ENCODE measurements at regions not wholly inside any gene's neighbourhood (a gene's known extent, or its start where the extent isn't known, plus 50 kb on each side); places are given as distances from the start of the nearest gene placed in this dataset.
A peak's percentile ranks its signal among the peaks of the same experiment; 100 is the strongest.

DNA sequence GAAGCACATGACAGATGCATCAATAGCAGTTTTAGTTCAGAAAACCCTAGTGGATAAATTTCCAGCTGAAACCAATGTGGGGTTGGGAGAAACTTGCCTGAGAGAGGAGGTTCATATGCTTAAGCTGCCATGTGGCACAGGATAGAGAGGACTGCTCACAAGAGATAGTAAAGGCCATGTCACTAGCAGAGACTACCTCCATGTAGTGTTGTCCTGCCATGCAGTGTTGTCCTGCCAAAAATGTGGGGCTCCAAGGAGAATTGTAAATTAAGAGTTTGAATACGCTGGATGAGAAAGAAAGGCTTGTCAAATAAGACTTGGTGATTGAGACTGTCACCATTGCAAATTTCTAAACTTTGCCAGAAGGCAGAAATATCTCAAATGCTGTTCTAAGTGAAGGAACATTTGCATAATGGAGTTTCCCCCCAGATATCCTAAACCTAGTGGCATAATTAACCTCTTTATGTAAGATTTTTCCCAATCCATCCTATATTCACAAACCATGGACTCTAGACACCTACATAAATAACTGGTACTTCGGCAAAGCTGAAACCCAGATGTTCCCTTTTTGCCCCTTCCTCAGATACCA, 938.3 kb upstream of the ALCAM start:
- no peak for DNase-seq
- no peaks in the 10 kb centered on the region for H3K36me3 ChIP-seq (replicated peaks in 1 of 2; ENCODE audit: insufficient read depth in 1 of 2, low read depth in 2 of 2)
- H3K4me3 ChIP-seq = no peak overlapping the region
- H3K4me1 ChIP-seq = no peaks in the 10 kb centered on the region
- TF ChIP-seq CTCF (IDR thresholded peaks at IDR 0.05) = no peak
- TF ChIP-seq POLR2A (IDR thresholded peaks at IDR 0.05) = no peak
- H3K9me3 ChIP-seq = no peaks in the 10 kb centered on the region
- no peak for ATAC-seq
- WGBS, 2 donors = 56 to 71% methylated on average over 2 of the region's 2 CpGs
- intact Hi-C loops (cut with DNase I) = no loop called here
- H3K27ac ChIP-seq = no peak overlapping the region
- H3K27me3 ChIP-seq = no peaks in the 10 kb centered on the region

- intact Hi-C loops (cut with DNase I) = no loop called here
- 49 to 73% methylated on average over 3 of the region's 3 CpGs for WGBS, 2 donors
- Histone ChIP-seq H3K9me3 (no peaks in the 10 kb centered on the region), H3K27me3 (no peaks in the 10 kb centered on the region), H3K36me3 (replicated peaks in 1 of 2; ENCODE audit: insufficient read depth in 1 of 2, low read depth in 2 of 2) (no peaks in the 10 kb centered on the region), H3K4me3 (no peak overlapping the region), H3K4me1 (no peaks in the 10 kb centered on the region), H3K27ac (no peak overlapping the region)
- DNase-seq (no peak), ATAC-seq (no peak)
- TF ChIP-seq POLR2A (IDR thresholded peaks at IDR 0.05) = no peak
- TF ChIP-seq CTCF (IDR thresholded peaks at IDR 0.05) = no peak
Measured at GRCh38 chr3:104429727-104430126, 937.0 kb upstream of the ALCAM start.

DNA sequence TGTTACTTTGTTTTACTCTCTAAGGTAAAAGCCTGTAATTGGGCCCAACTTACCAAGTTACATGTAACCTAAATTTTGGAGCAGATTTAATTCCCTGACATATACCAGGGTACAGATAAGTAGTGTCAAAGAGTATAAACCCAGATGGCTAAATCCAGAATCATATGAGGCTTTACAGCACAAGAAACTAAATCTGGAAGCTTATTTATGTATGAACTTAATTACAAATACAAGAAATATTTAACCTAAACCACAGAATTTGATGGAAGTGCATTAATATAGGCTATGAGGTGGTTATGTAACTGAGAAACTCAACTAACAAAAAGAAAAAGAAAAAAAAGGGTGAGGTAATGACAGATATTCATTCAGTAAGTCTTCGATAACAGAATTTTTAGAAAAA, 930.2 kb upstream of the ALCAM start:
- intact Hi-C loops (cut with DNase I) = no loop called here
- H3K9me3 ChIP-seq = no peaks in the 10 kb centered on the region
- 83 to 90% methylated on average over 1 of the region's 1 CpG for WGBS, 2 donors
- DNase-seq (no peak), ATAC-seq (no peak)
- H3K27ac ChIP-seq = no peak overlapping the region
- TF ChIP-seq CTCF (IDR thresholded peaks at IDR 0.05) (no peak), POLR2A (IDR thresholded peaks at IDR 0.05) (no peak)
- no peak overlapping the region for H3K4me3 ChIP-seq
- no peaks in the 10 kb centered on the region for H3K36me3 ChIP-seq (replicated peaks in 1 of 2; ENCODE audit: insufficient read depth in 1 of 2, low read depth in 2 of 2)
- no peaks in the 10 kb centered on the region for H3K4me1 ChIP-seq
- H3K27me3 ChIP-seq = no peaks in the 10 kb centered on the region

- ATAC-seq (peak; percentile 33), DNase-seq (peak in 1 of 4 donors; percentile 3)
- Histone ChIP-seq H3K27ac (no peak overlapping the region), H3K4me3 (no peak overlapping the region), H3K36me3 (replicated peaks in 1 of 2; ENCODE audit: insufficient read depth in 1 of 2, low read depth in 2 of 2) (no peaks in the 10 kb centered on the region), H3K27me3 (no peaks in the 10 kb centered on the region), H3K9me3 (no peaks in the 10 kb centered on the region), H3K4me1 (no peaks in the 10 kb centered on the region)
- 46 to 49% methylated on average over 4 of the region's 4 CpGs for WGBS, 2 donors
- intact Hi-C loops (cut with DNase I) = no loop called here
- no peak for TF ChIP-seq CTCF (IDR thresholded peaks at IDR 0.05)
- no peak for TF ChIP-seq POLR2A (IDR thresholded peaks at IDR 0.05)
Measured at GRCh38 chr3:104437131-104437750, 929.5 kb upstream of the ALCAM start.

GRCh38 chr3:104437891-104438290, 928.8 kb upstream of the ALCAM start:
- no peak for TF ChIP-seq CTCF (IDR thresholded peaks at IDR 0.05)
- WGBS, 2 donors = 6 to 17% methylated on average over 1 of the region's 1 CpG
- DNase-seq (no peak), ATAC-seq (no peak)
- intact Hi-C loops (cut with DNase I) = no loop called here
- H3K9me3 ChIP-seq = no peaks in the 10 kb centered on the region
- H3K36me3 ChIP-seq (replicated peaks in 1 of 2; ENCODE audit: insufficient read depth in 1 of 2, low read depth in 2 of 2) = no peaks in the 10 kb centered on the region
- H3K4me1 ChIP-seq = no peaks in the 10 kb centered on the region
- no peaks in the 10 kb centered on the region for H3K27me3 ChIP-seq
- no peak overlapping the region for H3K4me3 ChIP-seq
- no peak overlapping the region for H3K27ac ChIP-seq

Data from body of pancreas (tissue), 4 donors.